Amygdala (tissue), 56 donors: ENCODE measurements at regions not wholly inside any gene's neighbourhood (a gene's known extent, or its start where the extent isn't known, plus 50 kb on each side); places are given as distances from the start of the nearest gene placed in this dataset.

Experiments
- DNase-seq, 56 donors: peaks; one replicate each; lab custom pipeline; 2025; lab: John Stamatoyannopoulos, UW

DNA sequence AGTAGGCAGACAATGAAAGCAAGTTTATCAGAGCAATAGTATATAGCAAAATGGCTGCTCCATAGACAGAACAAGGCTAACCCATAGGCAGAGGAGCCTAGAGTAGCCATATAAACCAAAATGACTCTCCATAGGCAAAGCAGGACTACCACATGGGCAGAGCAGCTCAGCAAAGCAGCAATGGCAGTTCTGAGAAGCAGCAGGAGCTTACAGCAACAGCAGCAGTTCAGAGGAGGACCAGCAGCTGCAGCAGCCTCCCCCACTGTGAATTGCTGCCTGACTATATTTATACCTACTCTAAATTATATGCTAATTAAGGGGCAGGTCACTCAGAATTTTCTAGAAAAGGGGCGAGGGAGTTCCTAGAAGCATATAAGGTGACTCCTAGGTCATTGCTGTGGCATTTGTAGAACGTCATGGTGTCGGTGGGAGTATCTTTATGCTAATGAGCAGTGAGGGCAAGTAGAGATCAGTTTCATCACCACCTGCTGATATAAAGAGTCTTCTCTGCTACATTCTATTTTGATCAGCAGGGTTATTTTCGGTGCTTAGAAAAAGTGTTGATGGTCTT lies 1115.5 kb downstream of the DTWD2 start:
- DNase-seq: no peak

DNA sequence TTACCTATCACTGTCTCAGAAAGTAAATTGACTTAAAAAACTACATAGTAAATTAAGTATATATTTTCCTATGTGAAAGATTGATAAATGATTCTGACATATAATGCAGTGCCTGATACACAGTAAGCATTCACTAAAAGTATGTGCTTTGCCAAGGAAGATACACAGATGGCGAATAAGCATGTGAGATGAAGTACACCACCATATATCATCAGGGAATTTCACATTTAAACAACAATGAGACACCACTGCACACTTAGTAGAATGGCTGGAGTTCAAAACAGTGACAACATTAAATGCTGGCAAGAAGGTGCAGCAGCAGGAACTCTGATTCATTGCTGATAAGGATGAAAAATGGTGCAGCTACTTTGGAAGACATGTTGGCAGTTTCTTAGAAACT lies 1118.8 kb downstream of the DTWD2 start:
- no peak for DNase-seq

GRCh38 chr5:117863586-117864296 lies 1124.6 kb downstream of the DTWD2 start:
- no peak for DNase-seq

DNA sequence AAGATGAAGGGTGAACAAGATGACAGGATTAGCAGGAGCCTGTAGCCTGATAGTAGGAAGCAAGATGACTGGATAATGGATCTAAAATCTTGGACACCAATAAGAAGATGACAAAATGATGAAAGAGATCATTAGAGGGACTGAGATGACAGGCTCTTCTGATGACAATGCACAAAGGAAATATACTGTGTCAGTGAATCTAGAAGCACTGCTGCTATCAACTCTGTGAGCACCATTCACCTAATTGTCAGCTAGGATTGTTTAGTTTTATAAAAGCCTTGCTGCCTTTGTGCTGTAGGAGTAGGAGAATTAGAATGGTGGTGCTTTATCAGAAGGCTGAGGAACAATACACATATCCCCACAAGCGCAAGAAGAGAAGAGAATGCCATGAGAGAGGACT lies 1127.8 kb downstream of the DTWD2 start:
- no peak for DNase-seq

GRCh38 chr5:117859176-117859575 lies 1129.2 kb downstream of the DTWD2 start:
- DNase-seq: no peak

- DNase-seq: no peak
Measured at GRCh38 chr5:117856713-117857112, 1131.6 kb downstream of the DTWD2 start.

GRCh38 chr5:117837786-117838185 lies 1150.6 kb downstream of the DTWD2 start:
- no peak for DNase-seq

- no peak for DNase-seq
Measured at GRCh38 chr5:117833691-117834090, 1154.7 kb downstream of the DTWD2 start.

- DNase-seq: no peak
Measured at GRCh38 chr5:117829646-117830045, 1158.7 kb downstream of the DTWD2 start.

DNA sequence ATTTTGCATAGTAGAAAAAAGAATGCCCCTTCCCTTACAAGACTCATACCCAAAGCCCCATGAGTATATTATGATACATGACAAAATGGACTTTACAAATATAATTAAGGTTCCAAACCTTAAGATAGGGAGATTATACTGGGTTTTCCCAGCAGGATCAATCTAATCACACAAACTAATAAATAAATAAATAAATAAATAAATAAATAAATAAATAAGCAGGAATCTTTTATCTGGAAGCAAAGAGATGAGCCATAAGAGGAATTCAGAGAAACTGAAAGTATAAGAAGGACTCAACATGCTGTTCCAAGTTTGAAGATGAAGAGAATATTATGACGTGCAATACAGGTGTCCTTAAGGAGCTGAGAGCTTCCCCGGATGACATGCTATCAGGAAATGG lies 1174.5 kb downstream of the DTWD2 start:
- DNase-seq: no peak

DNA sequence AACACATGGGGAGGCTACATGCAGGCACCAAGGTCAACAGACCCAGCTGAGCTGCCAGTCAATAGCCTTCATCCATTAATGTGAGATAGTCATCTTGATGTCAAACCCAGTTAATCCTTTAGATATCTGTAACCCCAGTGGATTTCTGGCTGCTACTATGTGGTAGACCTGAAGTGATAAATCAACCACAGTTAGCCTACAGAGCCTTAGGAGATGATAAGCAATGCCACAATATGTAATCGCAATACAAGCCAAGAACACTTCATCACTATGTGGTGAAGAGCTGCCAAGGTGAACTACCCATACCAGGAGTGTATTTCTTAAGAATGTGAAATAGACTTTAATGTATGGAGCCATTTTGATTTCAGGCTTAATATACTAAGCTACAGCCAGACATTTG lies 1175.5 kb downstream of the DTWD2 start:
- DNase-seq: no peak

DNA sequence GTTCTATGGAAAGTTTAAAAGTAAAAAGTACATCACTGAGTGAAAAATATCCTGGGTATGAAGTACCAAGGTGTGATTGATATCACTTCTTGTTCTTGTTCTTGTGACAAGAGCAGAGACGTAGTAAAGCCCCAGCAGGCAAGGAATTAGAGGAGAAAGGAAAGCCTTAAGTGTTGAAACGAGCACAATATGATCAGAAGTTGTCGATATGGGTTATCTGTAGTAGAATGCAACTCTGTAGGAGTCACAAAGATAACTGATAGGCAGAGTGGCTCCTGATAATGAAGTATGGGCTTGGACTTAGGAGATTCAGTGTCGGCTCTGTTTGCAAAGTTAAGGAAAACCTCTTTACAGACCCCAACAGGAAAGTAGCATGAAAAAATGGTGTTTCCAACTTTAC lies 1179.1 kb downstream of the DTWD2 start:
- no peak for DNase-seq

DNA sequence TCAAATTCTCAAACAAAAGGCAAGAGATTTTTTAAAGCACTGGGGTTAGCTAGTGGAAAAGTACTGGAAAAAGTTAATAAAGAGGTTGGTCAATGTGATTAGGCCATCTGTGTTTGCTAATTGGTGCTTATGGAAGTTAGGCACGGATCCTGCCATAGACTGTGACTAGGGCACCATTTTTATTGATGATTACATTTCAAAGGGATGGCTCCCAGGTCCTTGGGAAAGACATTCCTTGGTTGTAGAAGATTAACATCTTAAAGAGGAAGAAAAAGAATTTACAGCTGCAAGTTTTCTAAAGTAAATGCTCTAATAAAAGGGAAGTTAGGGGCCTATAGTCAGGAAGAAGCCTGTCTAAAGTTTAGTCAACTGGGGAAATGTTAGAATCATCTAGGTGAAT lies 1183.3 kb downstream of the DTWD2 start:
- DNase-seq: no peak

DNA sequence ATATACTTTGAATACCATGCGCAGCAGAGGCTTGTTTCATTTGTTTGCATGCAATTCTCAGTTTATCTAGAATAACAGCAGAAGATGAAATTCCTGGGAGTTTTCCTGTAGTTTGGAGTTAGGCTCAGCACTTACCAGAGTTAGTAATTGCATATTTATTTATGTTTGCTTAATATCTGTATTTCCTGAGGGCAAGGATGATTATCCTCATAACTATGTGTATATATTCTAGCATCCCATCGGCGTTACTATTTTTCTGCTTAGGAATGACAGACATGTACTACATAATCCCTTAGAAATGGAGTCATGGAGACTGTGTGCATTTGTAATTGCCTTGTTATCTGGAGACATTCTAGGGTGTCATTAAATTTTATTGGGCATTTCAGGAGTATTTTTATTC lies 1184.8 kb downstream of the DTWD2 start:
- no peak for DNase-seq

- DNase-seq: no peak
Measured at GRCh38 chr5:117801583-117801982, 1186.8 kb downstream of the DTWD2 start.

- DNase-seq: no peak
Measured at GRCh38 chr5:117800261-117800660, 1188.1 kb downstream of the DTWD2 start.

DNA sequence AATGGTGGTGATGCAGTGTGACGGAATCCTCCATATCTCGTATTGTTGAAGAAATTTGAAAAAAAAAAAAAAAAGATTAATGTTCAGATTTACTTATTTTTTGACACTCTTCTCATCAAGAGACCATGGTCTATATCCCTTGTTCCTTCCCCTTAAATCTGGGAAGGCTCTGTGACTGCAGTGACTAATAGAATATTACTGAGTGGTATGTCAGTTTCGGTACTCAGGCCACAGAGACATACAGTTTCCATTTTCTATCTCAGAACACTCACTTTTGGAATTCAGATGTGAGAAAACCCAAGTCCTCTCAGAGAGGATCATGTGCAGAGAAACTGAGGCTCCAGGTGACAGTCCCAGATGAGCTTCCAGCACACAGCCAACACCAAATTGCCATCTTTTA lies 1193.5 kb downstream of the DTWD2 start:
- DNase-seq: no peak

DNA sequence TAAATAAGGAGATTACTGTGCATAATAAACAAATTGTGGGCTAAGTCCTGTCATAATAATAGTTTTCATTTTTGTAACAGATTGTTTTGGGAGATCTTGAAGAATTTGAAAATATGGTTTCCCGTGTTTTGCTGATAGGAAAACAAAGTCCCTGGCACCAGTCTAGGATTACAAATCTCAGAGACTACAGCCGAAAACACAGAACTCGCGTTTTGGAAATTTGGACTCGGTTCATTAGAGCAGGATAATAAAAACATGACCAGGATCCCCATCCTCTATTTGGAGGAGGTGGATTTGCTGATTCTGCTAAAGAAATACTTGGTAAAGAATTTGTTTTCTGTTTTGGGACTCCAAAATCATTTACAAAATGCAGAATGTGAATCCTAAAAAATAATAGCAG lies 1194.4 kb downstream of the DTWD2 start:
- no peak for DNase-seq

GRCh38 chr5:117792476-117792875 lies 1195.9 kb downstream of the DTWD2 start:
- no peak for DNase-seq

- DNase-seq: no peak
Measured at GRCh38 chr5:117788596-117788995, 1199.8 kb downstream of the DTWD2 start.

DNA sequence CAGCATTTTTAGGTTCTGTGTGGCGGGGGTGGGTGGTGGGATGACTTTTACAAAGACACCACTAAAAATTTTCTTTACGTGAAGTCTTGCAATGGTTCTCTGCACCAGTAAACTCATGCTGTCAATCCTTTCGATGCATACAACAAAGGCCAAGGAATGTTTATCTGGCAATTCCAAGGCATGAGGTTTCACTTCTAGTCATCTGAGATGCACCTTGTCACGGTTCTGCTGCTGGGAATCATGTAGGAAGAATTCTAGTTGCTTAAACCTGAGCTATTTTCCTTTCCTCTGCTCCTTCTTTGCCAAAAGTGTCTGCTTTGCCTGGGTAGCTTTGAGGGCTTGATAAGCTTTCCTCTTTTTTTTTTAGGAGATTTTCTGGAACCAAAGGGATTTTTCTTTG lies 1204.5 kb upstream of the SEMA6A start:
- no peak for DNase-seq

DNA sequence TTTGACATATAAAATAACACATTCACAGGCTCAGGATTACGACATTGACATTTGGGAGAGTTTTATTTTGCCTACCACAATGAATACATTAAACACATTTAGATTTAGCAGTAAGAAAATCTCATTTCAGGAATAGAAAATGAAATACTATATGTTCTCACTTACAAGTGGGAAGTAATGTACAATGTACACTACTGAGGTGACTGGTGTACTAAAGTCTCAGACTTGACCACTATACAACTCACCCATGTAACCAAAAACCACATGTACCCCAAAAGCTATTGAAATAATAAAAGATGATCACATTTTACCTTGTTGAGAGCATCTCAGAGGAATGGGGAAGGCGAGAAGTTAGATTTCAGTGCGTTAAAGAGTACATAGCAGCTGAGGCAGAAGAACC lies 1202.4 kb upstream of the SEMA6A start:
- DNase-seq: no peak

DNA sequence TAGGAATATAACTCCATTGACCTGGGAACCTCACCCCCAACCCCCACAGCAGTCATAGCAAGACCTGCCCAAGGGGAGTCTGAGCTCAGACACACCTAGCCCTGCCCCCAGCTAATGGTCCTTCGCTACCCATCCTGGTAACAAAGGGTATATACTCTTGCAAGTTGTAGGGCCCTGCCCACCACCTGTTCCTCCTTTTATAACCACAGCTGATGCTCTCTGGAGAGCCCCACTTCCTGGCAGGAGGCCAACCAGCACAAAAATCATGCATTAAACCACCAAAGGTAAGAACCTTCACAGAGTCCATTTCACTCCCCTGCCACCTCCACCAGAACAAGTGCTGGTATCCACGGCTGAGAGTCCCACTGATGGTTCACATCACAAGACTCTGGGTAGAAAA lies 1195.3 kb upstream of the SEMA6A start:
- no peak for DNase-seq
